Osteocyte (in vitro differentiated cells): ENCODE measurements at regions not wholly inside any gene's neighbourhood (a gene's known extent, or its start where the extent isn't known, plus 50 kb on each side); places are given as distances from the start of the nearest gene placed in this dataset.

Experiments
- DNase-seq: peaks from one replicate; pipeline ENCODE4 v3.0.0; 2021; ENCODE audit warnings: mixed read lengths; ENCODE audit not compliant: unreplicated experiment; ENCODE audit errors: extremely low spot score
- H3K27ac Mint-ChIP-seq: one replicate; pipeline ENCODE4 v1.8.0; 2021; ENCODE audit warnings: mild to moderate bottlenecking, mixed read lengths; ENCODE audit not compliant: unreplicated experiment
- H3K27me3 Mint-ChIP-seq: one replicate; pipeline ENCODE4 v1.8.0; 2021; ENCODE audit warnings: mixed read lengths; ENCODE audit not compliant: unreplicated experiment
- H3K36me3 Mint-ChIP-seq: one replicate; pipeline ENCODE4 v1.8.0; 2021; ENCODE audit warnings: mixed read lengths; ENCODE audit not compliant: unreplicated experiment
- H3K4me1 Mint-ChIP-seq: one replicate; pipeline ENCODE4 v1.8.0; 2021; ENCODE audit warnings: mixed read lengths; ENCODE audit not compliant: unreplicated experiment
- H3K4me3 Mint-ChIP-seq: one replicate; pipeline ENCODE4 v1.8.0; 2021; ENCODE audit warnings: mild to moderate bottlenecking, moderate library complexity, mixed read lengths; ENCODE audit not compliant: unreplicated experiment
- H3K9me3 Mint-ChIP-seq: one replicate; pipeline ENCODE4 v1.8.0; 2021; ENCODE audit warnings: mixed read lengths; ENCODE audit not compliant: unreplicated experiment
- TF ChIP-seq, protein P1 (sequence below): fragments of 200-600 bp; sonication (generic); IDR thresholded peaks from 2 replicates; pipeline ENCODE4 v1.5.0; 2021; ENCODE audit warnings: antibody characterized with exemption, mild to moderate bottlenecking, moderate library complexity

DNA sequence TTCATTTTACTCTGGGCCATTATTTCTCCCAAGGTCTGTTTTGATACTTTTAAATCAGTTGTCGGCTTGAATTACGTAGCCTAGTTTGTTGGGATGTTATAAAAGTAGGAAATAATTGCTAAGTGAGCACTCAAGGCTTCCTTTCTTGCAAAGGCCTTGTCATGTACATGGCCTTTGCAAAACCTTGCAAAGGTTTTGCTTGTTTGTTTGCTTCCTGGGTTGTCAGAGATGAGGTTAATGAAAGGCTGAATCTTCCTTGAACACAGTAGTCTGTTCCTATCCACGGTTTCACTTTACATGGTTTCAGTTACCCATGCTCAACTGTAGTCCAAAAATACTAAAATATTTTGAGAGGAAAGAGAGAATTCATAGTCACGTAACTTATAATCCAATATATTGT lies 113.5 kb downstream of the NAA11 start:
- Mint-ChIP-seq H3K4me1 (no peaks in the 10 kb centered on the region), H3K27ac (no peak overlapping the region), H3K36me3 (no peaks in the 10 kb centered on the region), H3K9me3 (no peaks in the 10 kb centered on the region), H3K27me3 (no peaks in the 10 kb centered on the region), H3K4me3 (no peak overlapping the region)
- no peak for DNase-seq
- TF ChIP-seq, protein P1, sequence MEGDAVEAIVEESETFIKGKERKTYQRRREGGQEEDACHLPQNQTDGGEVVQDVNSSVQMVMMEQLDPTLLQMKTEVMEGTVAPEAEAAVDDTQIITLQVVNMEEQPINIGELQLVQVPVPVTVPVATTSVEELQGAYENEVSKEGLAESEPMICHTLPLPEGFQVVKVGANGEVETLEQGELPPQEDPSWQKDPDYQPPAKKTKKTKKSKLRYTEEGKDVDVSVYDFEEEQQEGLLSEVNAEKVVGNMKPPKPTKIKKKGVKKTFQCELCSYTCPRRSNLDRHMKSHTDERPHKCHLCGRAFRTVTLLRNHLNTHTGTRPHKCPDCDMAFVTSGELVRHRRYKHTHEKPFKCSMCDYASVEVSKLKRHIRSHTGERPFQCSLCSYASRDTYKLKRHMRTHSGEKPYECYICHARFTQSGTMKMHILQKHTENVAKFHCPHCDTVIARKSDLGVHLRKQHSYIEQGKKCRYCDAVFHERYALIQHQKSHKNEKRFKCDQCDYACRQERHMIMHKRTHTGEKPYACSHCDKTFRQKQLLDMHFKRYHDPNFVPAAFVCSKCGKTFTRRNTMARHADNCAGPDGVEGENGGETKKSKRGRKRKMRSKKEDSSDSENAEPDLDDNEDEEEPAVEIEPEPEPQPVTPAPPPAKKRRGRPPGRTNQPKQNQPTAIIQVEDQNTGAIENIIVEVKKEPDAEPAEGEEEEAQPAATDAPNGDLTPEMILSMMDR, result no peak

DNA sequence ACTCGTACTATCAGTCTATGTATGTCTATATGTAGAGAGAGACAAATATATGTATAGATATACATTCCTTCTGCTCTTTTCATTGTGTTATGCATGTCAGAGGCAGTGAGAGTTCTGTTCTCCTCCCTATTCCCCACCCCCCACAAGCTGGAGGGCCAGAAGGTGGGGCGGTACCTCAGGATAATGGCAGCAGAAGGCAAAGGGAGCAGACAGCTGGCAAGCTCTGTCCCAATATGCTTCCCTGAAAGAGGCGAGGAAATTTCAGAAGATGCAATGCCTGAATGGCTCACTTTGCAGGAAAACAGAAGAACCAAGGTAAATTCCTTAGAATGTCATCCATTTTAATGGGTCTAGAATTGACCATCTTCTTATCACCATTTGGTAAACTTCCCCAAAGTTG lies 114.4 kb downstream of the NAA11 start:
- Mint-ChIP-seq H3K9me3 (peaks cover 6% of the 10 kb centered on the region), H3K4me1 (no peaks in the 10 kb centered on the region), H3K27ac (no peak overlapping the region), H3K4me3 (no peak overlapping the region), H3K27me3 (no peaks in the 10 kb centered on the region), H3K36me3 (no peaks in the 10 kb centered on the region)
- TF ChIP-seq, protein P1, result no peak
- DNase-seq, result no peak

DNA sequence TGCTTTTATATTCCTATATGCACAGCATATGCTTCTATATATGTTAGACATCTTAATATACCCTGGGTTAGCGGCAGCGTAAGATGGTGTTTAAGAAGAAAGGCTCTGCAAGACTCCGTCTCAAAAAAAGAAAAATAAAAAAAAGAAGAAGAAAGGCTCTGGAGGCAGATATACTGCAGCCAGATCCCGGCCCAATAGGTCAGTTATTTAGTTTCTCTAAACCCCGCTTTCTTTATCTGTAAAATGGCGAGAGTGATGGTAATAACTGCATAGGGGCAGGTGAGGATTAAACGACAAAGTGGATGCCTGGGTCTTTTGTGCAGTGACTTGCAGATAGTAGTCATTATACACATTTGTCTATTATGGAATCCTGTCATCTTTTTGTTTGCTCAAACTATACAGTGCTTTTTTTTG lies 115.2 kb downstream of the NAA11 start:
- peaks cover 12% of the 10 kb centered on the region for H3K9me3 Mint-ChIP-seq
- H3K4me1 Mint-ChIP-seq, result no peaks in the 10 kb centered on the region
- DNase-seq, result no peak
- H3K27me3 Mint-ChIP-seq, result no peaks in the 10 kb centered on the region
- H3K36me3 Mint-ChIP-seq, result no peaks in the 10 kb centered on the region
- no peak overlapping the region for H3K27ac Mint-ChIP-seq
- TF ChIP-seq, protein P1, result no peak
- no peak overlapping the region for H3K4me3 Mint-ChIP-seq

DNA sequence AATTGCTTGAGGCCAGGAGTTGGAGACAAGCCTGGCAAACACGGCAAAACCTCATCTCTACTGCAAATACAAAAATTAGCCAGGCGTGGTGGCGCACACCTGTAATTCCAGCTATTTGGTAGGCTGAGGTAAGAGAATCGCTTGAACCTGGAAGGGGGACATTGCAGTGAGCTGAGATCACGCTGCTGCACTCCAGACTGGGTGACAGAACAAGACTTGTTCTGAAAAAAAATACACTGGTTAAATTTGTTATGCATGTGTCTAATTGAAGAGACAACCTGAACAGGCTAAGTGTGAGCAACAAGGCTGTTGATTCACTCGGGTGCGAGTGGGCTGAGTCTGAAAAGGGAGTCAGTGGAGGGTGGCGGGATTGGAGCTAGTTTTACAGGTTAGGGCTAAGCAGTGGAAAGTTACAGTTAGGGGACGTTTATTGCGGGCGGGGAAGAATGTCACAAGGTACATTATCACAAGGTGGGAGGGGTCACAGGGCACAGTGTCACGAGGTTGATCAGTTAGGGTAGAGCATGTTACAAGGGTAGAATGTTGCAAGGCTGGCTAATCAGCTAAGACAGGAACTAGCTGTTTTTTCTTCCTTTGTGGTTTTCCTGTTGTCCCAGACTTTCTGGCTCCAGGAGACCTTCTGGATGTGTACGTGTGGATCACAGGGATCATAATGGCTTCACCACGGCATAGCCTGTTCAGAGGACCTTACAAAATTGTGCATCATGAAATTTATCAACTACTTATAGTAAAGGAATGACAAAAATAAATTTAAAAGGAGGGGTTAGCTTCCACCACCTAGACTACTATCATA lies 115.8 kb downstream of the NAA11 start:
- H3K9me3 Mint-ChIP-seq, result peaks cover 12% of the 10 kb centered on the region
- no peaks in the 10 kb centered on the region for H3K27me3 Mint-ChIP-seq
- H3K4me3 Mint-ChIP-seq, result no peak overlapping the region
- no peak for DNase-seq
- TF ChIP-seq, protein P1, result no peak
- H3K27ac Mint-ChIP-seq, result no peak overlapping the region
- H3K4me1 Mint-ChIP-seq, result no peaks in the 10 kb centered on the region
- H3K36me3 Mint-ChIP-seq, result no peaks in the 10 kb centered on the region

DNA sequence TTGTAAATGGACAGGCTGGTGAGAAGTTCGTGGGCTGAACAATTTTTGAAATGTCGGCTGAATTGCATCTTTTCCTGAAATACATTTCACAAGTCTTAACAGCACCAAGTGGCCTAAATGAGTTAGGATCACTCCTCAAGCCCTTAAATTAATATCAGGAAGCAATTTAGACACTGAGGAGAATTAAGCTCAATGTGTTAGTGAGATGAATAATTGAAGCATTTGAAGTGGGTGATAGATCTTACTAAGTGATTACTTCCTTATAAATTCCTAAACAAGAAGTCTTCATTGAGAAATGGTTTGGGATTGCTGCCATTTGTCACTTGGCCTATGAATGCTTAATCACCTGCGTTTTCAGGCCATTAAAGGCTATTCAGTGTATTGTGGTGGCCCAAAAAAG lies 116.8 kb downstream of the NAA11 start:
- H3K4me1 Mint-ChIP-seq, result no peaks in the 10 kb centered on the region
- H3K27ac Mint-ChIP-seq, result no peak overlapping the region
- H3K27me3 Mint-ChIP-seq, result no peaks in the 10 kb centered on the region
- H3K36me3 Mint-ChIP-seq, result no peaks in the 10 kb centered on the region
- DNase-seq, result no peak
- H3K9me3 Mint-ChIP-seq, result peaks cover 12% of the 10 kb centered on the region
- TF ChIP-seq, protein P1, result no peak
- no peak overlapping the region for H3K4me3 Mint-ChIP-seq
